ENCODE measurements at regions not wholly inside any gene's neighbourhood (a gene's known extent, or its start where the extent isn't known, plus 50 kb on each side); places are given as distances from the start of the nearest gene placed in this dataset.
"Not testable (repeated sequence)": the region's sequence is repeated elsewhere in the genome, so short reads cannot be mapped to it uniquely, and the experiment has no call there.

DNA sequence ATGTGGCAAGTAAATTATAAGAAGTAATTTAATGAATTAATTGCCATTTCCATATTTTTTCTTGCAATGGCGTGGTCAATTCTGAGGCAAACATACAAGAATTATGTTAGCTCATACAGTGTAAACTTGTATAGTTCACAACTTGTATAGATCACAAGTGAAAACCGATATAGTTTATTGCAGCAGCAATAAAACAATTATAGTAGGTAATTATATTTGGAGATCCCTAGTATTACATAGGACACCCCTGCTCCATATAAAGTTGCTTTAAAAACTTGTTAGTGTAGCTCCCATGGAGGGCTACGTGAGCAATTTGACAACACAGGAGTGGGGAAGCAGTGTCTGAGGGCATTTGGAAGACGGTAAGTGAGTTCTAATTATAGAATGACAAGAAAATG lies 288.2 kb downstream of the SOCS6 start:
- no peak for DNase-seq (ENCODE audit: low spot score)

DNA sequence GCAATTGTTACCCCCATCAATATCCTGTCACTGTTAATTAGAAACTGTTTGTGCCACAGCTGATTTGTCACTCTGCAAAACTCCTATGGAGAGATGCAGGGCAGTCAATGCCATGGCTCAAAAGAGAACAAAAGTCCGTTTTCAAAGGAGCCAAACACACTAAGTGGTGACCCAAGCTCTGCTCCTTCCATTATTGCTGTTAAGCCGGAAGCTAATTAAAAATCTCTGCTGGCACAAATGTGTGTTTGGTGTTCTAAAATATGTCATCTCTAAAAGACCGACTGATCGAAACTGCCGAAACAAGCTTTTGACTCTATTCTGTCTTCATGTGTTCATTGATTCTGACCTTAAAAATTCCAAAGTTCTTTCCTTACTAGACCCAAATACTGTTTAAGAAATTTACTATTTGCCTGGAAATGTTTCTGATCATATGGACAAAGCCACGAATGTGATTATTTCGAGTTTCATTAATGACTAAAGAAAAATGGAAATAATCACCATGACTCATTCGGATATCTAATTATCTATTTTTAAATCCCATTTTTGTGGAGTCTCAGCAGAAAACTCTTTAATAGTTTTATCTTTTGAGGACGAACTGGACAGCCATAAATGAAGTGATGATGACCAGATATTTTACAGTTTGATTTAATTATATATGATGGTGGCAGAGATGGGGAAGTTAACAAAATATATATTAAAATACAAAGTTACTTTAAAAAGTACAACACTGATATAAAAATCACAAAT lies 287.6 kb downstream of the SOCS6 start:
- DNase-seq (ENCODE audit: low spot score) = no peak

DNA sequence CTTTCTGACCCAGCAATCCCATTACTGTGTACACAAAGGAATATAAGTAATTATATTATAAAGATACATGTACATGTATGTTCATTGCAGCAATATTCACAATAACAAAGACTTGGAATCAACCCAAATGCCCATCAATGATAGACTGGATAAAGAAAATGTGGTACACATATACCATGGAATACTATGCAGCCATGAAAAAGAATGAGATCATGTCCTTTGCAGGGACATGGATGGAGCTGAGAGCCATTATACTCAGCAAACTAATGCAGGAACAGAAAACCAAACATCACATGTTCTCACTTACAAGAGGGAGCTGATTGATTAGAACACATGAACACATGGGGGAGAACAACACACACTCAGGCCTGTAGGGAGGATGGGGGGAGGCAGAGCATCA lies 286.1 kb downstream of the SOCS6 start:
- not testable (repeated sequence) for DNase-seq (ENCODE audit: low spot score)

DNA sequence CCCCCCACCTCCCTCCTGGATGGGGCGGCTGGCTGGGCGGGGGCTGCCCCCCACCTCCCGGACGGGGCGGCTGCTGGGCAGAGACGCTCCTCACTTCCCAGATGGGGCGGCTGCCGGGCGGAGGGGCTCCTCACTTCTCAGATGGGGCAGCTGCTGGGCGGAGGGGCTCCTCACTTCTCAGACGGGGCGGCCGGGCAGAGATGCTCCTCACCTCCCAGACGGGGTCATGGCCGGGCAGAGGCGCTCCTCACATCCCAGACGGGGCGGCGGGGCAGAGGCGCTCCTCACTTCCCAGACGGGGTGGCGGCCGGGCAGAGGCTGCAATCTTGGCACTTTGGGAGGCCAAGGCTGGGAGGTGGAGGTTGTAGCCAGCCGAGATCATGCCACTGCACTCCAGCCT lies 280.8 kb downstream of the SOCS6 start:
- not testable (repeated sequence) for DNase-seq (ENCODE audit: low spot score)

DNA sequence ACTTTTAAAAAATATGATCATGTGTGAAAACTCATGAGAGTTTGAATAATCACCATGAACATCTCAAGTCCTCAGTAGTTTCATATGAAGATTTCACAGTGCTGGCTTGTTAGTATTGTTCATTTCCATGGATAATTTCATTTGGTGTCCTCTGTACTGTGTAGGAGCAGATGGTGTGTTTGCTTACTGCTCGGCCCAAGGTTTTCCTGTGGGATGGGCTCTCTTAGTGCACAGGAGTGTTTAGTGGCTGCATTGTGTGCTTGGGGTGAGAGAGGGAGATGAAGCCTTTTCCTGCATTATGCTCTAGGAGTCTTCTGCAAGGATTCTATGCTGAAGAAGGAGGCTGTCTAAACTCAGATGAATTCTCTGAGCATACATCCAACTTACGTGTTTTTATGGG lies 270.6 kb downstream of the SOCS6 start:
- no peak for DNase-seq (ENCODE audit: low spot score)

DNA sequence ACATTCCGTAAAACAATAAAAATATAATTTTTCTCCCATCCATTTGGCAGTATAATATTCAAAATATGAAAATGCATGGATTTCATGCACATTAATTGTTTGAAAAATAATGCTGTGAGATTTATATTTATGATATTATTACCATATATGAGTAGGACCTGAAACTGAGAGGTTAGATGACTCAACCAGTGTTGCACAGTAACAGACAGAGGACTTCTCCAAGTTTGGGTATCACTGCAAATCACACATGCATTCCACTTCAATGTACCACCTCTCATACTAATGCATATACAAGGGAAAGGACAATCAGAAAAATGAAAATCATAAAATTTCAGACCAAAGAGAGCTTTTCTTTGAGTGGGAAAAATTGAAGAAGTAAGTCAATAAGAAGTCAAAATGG lies 269.5 kb downstream of the SOCS6 start:
- DNase-seq (ENCODE audit: low spot score) = no peak

DNA sequence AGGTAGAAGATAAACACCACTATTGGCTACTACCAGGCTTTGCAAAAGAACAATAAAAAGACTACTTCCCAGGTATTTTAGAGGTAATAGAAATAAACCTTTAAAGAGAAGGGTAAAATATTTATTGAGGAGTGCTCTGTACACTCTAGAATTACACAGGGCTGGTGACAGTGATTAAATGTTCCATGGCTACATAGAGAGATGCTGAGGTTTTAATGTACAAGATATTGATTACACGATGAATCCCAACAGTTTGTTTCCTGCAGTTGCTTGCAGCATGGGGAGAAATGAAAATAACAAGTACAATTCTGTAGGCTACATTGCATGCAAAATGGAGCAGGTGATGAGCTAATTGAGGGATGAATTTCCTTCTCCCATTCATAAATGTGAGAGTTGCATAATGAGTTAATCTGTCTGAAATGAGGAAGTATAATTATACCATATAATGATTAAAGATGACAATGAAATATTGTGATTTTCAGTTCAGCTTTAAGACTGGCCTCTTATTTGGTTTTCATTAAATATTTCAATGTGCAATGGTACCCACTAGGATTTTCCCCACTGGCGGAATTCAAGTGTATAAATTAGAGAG lies 266.1 kb downstream of the SOCS6 start:
- DNase-seq (ENCODE audit: low spot score) = no peak

DNA sequence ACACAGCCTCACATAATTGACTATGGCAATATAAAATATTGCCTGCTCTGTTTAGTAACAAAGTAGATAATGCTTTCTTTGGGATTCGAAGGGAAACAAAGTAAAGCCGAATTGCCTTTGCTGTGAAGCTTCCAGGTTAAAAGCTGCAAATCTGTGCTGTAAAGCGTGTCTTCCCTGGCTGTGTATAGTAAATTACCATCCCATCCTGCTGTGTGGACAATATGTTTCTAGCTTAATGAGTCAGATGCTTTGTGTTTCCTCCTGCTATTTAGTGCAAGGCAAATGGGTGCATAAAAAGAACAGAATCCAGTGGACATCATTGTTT lies 265.1 kb downstream of the SOCS6 start:
- no peak for DNase-seq (ENCODE audit: low spot score)

DNA sequence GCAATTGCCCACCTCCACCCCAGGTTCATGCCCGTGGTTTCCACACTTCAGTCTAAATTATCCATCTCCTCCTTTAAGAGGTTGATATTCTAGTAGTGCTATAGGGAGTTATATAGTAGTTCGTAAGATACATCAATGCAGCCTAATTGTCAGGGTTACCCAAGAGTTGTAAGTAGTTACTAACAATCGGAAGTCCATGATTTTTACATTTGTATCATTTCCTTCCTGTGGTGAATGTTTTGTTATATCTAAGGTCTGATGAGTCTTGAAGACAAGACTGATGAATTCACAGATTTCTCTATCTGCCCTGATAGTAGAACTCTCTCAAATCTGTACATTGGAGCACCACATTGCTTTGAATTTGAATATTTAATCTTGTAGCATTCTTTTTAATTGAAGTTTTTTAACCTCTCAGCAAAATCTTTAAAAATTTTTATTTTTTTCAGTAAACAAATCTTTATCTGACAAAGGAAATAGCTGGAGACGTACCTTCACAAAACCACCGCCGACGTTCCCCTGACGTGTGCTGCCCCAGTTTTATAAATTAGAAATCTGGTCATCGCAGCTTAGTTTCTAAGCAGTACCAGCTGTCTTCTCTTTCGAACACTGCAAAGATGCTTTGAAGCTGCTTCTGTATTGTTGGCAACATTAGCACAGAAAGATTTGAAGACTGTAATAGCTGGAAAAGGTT lies 264.5 kb downstream of the SOCS6 start:
- DNase-seq (ENCODE audit: low spot score) = no peak

DNA sequence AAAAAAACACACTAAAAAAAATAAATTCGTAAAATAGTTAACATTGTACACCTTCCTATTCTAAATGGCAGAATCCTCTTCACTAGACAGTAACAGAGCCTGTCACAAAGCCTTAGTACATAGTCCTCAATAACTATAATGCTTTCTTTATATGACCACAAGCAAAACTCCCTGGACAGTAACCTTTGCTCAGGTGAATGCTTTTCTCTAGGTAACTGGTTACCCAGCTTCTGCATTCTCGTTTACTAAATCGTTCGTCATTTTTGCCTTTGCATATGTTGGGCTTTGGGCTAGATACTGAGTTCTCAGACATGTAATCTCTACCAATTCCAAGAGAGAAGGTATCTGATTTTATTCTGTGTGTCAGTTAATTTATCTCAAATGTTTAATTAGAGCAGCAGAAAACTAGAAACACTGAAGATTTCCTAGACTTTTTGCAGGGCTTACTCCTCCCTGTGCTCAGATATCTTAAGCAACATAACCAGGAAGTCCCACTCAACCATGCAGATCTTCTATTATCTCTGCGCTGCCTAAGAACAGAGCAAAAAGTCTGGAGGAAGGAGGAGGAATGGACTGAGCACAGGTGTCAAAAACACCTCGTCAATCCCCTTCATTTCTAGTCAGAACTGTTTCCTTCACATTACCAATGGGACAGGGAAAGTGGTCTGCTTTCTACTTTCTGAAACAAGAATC lies 247.7 kb downstream of the SOCS6 start:
- DNase-seq (ENCODE audit: low spot score) = no peak

DNA sequence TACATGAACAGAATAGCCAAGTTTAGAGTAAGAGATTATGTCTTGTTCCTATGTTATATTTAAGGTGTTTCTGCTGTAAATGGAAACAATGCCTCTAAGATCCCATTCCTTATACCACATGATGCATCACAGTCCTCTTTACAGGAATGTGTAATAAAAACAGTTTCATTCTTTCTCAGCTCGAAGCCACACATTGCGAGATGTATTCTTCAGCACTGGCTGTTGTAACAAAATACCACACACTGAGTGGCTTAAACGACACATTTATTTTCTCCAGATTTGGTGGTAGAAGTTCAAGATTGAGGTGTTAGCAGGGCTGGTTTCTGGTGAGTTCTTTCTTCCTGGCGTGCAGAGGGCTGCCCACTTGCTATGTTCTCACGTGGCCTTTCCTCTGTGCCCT lies 246.2 kb downstream of the SOCS6 start:
- DNase-seq (ENCODE audit: low spot score) = no peak

DNA sequence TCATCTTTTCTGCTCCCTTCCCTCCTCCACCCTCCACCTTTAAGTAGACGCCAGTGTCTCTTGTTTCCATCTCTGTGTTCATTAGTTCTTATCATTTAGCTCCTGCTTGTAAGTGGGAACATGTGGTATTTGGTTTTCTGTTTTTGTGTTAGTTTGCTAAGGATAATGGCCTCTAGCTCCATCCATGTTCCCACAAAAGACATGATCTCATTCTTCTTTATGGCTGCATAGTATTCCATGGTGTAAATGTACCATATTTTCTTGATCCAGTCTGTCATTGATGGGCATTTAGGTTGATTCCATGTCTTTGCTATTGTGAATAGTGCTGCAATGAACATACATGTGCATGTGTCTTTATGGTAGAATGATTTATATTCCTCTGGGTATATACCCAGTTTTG lies 236.5 kb downstream of the SOCS6 start:
- not testable (repeated sequence) for DNase-seq (ENCODE audit: low spot score)

DNA sequence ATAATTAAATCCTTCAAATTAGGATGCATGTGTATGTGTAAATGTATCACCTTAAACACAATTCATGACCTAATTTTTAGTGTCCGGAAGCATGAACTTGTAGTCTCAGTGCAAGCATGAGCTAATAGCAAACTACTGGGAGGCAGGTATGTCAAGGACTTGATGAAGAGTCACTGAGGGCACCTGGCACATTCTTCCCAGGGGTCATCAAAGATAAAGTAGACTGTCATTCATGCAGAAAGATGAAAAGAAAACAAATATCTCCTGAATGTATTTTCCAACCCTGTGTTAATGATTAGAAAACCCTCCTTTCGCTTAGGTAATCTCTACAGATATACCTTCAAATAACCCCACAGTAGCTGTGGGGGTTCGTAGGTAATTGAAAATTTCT lies 234.9 kb downstream of the SOCS6 start:
- no peak for DNase-seq (ENCODE audit: low spot score)

DNA sequence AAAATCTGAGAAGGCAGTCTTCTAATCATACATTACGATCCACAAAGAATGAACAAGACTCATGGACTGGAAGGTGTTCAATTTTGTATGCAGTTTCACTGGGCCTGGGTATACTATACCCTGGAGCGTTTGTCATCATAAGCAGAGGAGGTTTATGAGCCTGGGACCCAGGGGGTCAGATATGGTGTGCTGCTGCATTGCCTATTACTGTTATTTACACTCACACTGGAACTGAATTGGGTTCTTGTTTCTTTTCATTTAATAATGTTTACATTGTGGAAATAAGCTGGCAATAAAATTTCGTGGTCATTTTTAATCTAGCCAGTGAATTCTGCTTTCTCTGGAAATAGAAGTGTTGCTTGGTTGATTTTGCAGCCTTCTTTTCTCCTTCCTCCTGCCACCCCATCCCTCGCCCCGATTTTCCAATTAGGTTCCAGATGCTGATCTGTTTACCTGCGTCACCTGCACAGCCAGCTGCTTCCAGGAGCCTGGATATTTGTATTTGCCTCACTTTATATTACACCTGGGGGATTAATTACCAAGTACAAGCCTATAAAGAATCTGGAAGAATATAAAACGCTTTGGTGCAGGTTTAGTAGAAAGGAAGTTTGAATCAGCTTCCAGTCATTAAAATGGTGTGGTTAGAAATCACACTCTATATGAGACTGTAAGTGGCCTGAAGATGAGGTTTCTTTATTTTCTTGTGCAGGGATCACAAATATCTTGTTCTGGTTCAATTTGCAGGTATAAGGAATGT lies 234.4 kb downstream of the SOCS6 start:
- no peak for DNase-seq (ENCODE audit: low spot score)

DNA sequence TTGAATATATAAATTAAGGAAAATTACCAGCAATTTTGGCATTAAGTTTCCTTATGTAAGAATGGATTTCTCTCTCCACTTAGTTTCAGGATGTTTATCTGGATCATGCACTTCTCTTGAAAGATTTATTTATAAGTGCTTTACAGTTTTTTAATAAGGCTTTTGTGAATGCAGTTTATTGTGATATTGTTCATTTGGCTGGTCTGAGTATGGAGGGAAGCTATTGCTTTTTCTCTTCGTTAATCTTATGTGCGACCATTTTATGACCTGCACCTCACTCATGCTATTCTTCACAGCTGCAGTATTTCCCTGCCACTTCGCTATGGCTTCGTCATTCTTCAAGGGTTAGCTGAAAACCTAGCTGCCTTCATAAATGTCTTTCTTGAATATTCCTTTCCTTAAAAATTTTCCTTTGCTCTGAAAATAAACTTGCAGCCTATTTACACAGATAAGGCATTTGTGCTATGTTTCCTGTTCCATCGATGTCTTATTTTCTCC lies 233.4 kb downstream of the SOCS6 start:
- no peak for DNase-seq (ENCODE audit: low spot score)

DNA sequence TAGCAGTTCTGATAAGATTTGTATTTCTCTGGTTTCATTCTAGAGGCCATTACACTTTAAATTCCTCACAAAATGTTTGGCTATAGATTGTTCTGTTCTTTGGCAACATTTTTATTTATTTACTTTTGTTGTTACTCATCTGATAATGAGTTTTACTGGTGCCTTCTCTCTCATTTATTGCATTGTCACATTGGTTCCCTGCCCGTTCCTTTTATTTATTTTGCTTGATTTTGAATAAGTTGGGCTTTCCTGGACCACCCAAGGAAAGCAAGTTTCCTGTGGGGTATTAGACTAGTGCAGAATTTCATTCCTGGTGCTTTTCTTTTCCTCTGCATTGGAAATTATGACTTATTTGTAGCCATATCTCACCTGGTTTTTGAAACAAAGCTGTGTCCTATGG lies 232.0 kb downstream of the SOCS6 start:
- DNase-seq (ENCODE audit: low spot score) = no peak

DNA sequence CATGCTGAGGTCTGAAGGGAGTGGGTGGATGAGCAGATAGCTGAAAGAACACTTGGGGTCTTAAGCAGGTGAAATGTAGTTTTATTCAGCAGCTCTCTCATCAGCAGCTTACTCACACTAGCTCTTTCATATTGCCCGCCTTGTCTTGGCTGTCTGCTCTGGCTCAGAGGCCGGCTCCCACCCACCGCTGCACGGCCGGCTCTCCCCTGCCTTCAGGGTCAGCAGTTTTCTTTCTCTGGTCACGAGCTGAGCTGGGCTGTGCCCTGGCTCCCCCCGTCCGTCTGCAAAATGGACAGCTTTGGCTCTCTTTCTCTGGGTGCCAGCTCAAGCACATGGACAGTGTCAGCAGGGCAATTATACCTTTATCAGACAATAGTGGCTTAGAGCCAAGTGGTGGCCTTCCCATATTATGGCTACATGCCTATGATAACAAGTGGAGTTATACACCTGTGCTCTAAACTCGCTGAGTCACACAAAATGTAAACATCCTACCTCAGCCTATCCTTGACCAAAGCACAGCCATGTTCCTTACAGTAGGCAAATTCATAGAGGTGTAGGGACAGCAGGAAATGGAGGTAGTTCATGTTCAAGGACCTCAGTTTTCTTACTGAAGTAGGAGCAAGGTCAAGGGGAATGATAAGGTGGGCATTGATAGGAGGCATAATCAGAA lies 224.8 kb downstream of the SOCS6 start:
- no peak for DNase-seq (ENCODE audit: low spot score)

DNA sequence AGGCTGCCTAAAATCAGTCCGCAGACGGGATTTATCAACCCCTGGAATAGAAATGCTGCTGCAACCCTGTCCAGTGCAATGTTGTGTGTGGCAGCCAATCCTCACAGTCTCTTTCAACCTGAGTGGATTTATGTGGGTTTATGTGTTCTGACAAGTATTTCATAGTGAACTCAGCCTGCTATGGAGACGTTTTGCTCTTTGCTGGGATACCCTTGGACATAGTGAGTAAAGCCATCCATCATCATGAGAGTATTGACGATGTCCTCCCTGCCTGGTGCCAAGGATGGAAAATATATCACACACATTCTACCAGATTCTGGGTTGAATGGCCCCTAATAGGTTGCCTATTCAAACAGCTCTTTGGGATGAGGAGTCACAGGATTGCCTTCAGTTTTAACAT lies 219.1 kb downstream of the SOCS6 start:
- DNase-seq (ENCODE audit: low spot score) = no peak

DNA sequence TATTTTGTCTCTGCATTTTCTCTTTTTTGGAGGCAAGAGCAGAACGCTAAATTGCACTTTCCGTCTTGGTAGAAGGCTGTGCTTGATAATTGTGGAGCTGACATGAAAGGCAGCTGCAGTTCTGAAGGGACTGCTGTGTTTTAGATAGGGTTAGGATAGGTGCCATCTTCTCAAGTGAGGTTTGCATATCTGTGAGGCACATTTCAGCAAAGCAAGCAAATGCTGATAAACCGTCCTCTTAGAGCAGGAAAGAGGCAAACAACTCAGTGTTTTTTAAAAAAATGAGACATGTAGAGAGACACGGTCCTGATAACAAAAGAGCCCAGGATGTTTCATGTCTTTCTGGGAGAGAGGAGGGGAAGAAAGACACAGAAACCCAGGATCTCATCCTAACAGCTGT lies 217.7 kb downstream of the SOCS6 start:
- no peak for DNase-seq (ENCODE audit: low spot score)

DNA sequence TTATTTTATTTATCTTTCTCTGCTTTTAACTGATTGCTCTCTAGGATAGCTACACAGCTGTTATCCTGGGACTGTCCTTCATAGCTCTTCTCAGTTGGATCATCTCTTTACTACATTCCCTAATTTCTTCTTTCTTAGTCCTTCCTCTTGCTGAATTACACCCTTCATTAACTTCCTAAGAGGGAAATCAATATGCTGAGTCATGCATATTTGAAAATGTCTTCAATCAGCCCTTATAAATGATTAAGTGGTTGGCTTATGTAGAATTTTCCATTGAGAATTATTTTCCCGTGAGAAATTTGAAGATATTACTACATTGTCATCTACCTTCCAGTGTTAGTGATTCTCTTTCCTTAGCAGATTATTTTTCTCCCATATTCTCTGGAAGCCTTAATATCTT lies 214.2 kb downstream of the SOCS6 start:
- no peak for DNase-seq (ENCODE audit: low spot score)

DNA sequence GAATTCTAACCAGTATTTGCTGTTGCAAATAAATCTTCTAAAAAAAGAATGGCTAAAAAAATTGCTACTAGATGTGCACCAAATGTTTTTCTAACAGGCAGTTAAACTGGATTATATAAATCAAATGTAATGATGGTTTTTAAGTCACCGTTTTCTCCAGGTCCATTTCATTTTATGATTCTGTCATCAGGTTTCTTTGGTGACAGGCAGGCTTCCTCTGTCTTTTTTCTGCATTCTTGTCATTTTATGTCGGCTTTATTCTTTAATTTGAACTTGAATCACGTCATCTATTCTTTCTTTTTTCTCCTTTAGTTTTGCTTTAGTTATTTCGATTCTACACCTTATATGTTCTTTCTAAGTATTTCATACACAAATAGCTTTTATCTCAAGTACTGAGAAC lies 212.5 kb downstream of the SOCS6 start:
- DNase-seq (ENCODE audit: low spot score) = no peak

DNA sequence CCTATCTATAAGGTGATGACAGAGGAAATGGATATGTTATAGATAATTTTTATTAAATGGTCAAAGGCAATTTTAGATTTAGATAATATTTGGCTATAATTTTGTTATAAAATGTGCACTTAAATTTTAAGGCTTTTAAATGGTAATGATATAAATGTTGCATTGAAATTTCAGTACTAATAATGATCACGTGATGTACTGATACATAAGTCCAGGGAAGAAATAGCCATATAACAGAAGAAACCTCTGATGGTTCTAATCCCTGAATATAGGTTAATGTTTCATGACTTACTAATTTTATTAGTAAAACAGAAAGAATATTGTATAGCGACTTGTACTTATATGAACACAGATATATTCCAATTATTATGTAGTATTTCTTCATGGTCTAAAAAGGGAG lies 211.9 kb downstream of the SOCS6 start:
- DNase-seq (ENCODE audit: low spot score) = no peak

Measured in germinal center (tissue), 1 donor.